ENCODE measurements at regions not wholly inside any gene's neighbourhood (a gene's known extent, or its start where the extent isn't known, plus 50 kb on each side); places are given as distances from the start of the nearest gene placed in this dataset.

GRCh38 chr18:73038336-73038735 lies 170.5 kb upstream of the NETO1 start:
- Histone ChIP-seq H3K79me2 (ENCODE audit: insufficient read depth, low read length) (no peaks in the 10 kb centered on the region), H3K4me3 (replicated peaks in 1 of 3; ENCODE audit: low read depth in 2 of 3, low read length in 3 of 3) (no peak overlapping the region), H2AFZ (ENCODE audit: insufficient read depth, low read depth, low read length, poor library complexity, severe bottlenecking) (no peak overlapping the region), H3K36me3 (replicated peaks in 1 of 2; ENCODE audit: control insufficient read depth in 1 of 2, insufficient read depth in 2 of 2, low read length in 2 of 2) (no peaks in the 10 kb centered on the region), H3K27ac (ENCODE audit: low read depth in 1 of 2, low read length in 2 of 2) (no peak overlapping the region), H4K20me1 (ENCODE audit: insufficient read depth, low read length) (no peaks in the 10 kb centered on the region), H3K27me3 (ENCODE audit: control insufficient read depth in 2 of 2, insufficient read depth in 2 of 2, low read length in 2 of 2) (no peaks in the 10 kb centered on the region), H3K9ac (ENCODE audit: insufficient read depth, low read length, poor library complexity, severe bottlenecking) (no peak overlapping the region), H3K4me2 (replicated peaks; ENCODE audit: extremely low read depth, low read length, poor library complexity, severe bottlenecking) (no peak overlapping the region), H3K9me3 (replicated peaks in 1 of 2; ENCODE audit: control insufficient read depth in 1 of 2, insufficient read depth in 1 of 2, low read length in 2 of 2) (no peaks in the 10 kb centered on the region), H3K4me1 (ENCODE audit: control insufficient read depth in 1 of 2, insufficient read depth in 2 of 2, low read length in 2 of 2) (no peaks in the 10 kb centered on the region)
- no peak overlapping the region for H3K4me3 Mint-ChIP-seq
- intact Hi-C loops (cut with micrococcal nuclease) = no loop called here
- DNase-seq = no peak
- H3K27me3 Mint-ChIP-seq (ENCODE audit: low read depth in 3 of 3) = no peaks in the 10 kb centered on the region
- WGBS (ENCODE audit: insufficient coverage) = no CpG with 5 or more reads among the region's 5 CpGs
- H3K36me3 Mint-ChIP-seq = no peaks in the 10 kb centered on the region
- H3K9me3 Mint-ChIP-seq = peaks cover 0 to 4% (median 3%) of the 10 kb centered on the region in 7 donors
- H3K27ac Mint-ChIP-seq = no peak overlapping the region
- H3K4me1 Mint-ChIP-seq = no peaks in the 10 kb centered on the region
- no peak for TF ChIP-seq CTCF (IDR thresholded peaks at IDR 0.05)

- no peaks in the 10 kb centered on the region for H3K79me2 ChIP-seq (ENCODE audit: insufficient read depth, low read length)
- no peak overlapping the region for H3K27ac ChIP-seq (ENCODE audit: low read depth in 1 of 2, low read length in 2 of 2)
- no peak overlapping the region for H3K9ac ChIP-seq (ENCODE audit: insufficient read depth, low read length, poor library complexity, severe bottlenecking)
- H3K4me1 ChIP-seq (ENCODE audit: control insufficient read depth in 1 of 2, insufficient read depth in 2 of 2, low read length in 2 of 2) = no peaks in the 10 kb centered on the region
- H4K20me1 ChIP-seq (ENCODE audit: insufficient read depth, low read length) = no peaks in the 10 kb centered on the region
- H3K36me3 ChIP-seq (replicated peaks in 1 of 2; ENCODE audit: control insufficient read depth in 1 of 2, insufficient read depth in 2 of 2, low read length in 2 of 2) = no peaks in the 10 kb centered on the region
- peaks cover 11 to 14% of the 10 kb centered on the region in 2 donors for H3K9me3 ChIP-seq (replicated peaks in 1 of 2; ENCODE audit: control insufficient read depth in 1 of 2, insufficient read depth in 1 of 2, low read length in 2 of 2)
- H3K4me3 ChIP-seq (replicated peaks in 1 of 3; ENCODE audit: low read depth in 2 of 3, low read length in 3 of 3) = no peak overlapping the region
- peaks cover 3 to 29% (median 14%) of the 10 kb centered on the region in 7 donors for H3K9me3 Mint-ChIP-seq
- no peaks in the 10 kb centered on the region for H3K27me3 ChIP-seq (ENCODE audit: control insufficient read depth in 2 of 2, insufficient read depth in 2 of 2, low read length in 2 of 2)
- intact Hi-C loops (cut with micrococcal nuclease) = no loop called here
- H3K4me1 Mint-ChIP-seq = no peaks in the 10 kb centered on the region
- TF ChIP-seq CTCF (IDR thresholded peaks at IDR 0.05) = no peak
- no peaks in the 10 kb centered on the region for H3K27me3 Mint-ChIP-seq (ENCODE audit: low read depth in 3 of 3)
- DNase-seq = no peak
- H2AFZ ChIP-seq (ENCODE audit: insufficient read depth, low read depth, low read length, poor library complexity, severe bottlenecking) = no peak overlapping the region
- WGBS (ENCODE audit: insufficient coverage) = 100% methylated on average over 2 of the region's 4 CpGs
- no peak overlapping the region for H3K4me3 Mint-ChIP-seq
- no peaks in the 10 kb centered on the region for H3K36me3 Mint-ChIP-seq
- no peak overlapping the region for H3K27ac Mint-ChIP-seq
- H3K4me2 ChIP-seq (replicated peaks; ENCODE audit: extremely low read depth, low read length, poor library complexity, severe bottlenecking) = no peak overlapping the region
Measured at GRCh38 chr18:73023975-73024374, 156.2 kb upstream of the NETO1 start.

Data from CD14-positive monocyte (primary cell).